ENCODE measurements at regions not wholly inside any gene's neighbourhood (a gene's known extent, or its start where the extent isn't known, plus 50 kb on each side); places are given as distances from the start of the nearest gene placed in this dataset.
"Not testable (repeated sequence)": the region's sequence is repeated elsewhere in the genome, so short reads cannot be mapped to it uniquely, and the experiment has no call there.

DNA sequence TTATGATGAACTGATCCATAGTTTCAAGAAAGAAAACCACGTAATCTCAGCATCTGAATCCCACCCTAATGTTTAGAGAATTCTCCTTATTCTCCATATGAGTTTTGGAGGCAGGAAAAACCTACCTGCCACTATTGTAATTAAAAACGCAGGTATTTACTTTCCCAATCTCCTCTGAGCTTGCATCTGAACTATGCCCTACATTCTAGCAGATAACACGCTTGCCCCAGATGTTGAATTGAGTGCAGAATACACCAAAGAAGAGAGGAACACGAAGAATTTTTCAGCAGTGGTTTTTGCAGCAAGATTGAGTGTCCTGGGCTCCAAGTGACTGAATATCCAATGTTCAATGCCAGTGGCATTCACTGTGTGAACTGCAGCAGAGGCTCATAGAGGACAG lies 182.4 kb downstream of the COX18 start:
- DNase-seq (ENCODE audit: low read depth in 4 of 4, low spot score in 3 of 4), result no peak

DNA sequence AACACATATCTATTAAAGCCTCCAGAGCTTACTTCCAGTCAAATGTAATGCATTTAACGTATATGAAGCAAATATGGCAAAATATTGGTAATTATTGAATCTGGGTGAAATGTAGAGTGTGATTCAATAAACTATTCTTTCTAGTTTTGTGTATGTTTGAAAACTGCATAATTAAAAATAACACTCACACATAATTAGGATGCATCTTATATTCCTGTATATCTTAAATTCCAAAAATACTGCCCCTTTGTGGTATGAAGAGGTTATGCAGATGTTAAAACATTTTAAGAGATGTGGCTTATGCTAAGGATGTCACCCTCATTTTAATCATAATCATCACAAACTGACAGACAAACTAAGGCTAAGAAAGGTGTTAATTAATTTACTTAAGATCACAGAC lies 182.9 kb downstream of the COX18 start:
- no peak for DNase-seq (ENCODE audit: low read depth in 4 of 4, low spot score in 3 of 4)

DNA sequence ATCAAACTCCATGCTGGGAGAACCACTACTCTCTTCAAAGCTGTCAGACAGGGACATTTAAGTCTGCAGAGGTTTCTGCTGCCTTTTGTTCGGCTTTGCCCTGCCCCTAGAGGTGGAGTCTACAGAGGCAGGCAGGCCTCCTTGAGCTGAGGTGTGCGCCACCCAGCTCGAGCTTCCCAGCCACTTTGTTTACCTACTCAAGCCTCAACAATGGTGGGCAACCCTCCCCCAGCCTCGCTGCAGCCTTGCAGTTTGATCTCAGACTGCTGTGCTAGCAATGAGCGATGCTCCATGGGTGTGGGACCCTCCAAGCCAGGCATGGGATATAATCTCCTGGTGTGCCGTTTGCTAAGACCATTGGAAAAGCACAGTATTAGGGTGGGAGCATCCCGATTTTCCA lies 185.3 kb downstream of the COX18 start:
- DNase-seq (ENCODE audit: low read depth in 4 of 4, low spot score in 3 of 4), result not testable (repeated sequence)

DNA sequence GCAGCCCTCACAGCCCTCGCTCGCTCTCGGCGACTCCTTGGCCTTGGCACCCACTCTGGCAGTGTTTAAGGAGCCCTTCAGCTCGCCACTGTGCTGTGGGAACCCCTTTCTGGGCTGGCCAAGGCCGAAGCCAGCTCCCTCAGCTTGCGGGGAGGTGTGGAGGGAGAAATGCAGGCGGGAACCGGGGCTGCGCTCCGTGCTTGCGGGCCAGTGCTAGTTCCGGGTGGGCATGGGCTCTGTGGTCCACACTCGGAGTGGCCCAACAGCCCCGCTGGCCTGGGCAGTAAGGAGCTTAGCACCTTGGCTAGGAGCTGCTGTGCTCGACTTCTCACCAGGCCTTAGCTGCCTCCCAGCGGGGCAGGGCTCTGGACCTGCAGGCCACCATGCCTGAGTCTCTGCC lies 192.6 kb downstream of the COX18 start:
- no peak for DNase-seq (ENCODE audit: low read depth in 4 of 4, low spot score in 3 of 4)

DNA sequence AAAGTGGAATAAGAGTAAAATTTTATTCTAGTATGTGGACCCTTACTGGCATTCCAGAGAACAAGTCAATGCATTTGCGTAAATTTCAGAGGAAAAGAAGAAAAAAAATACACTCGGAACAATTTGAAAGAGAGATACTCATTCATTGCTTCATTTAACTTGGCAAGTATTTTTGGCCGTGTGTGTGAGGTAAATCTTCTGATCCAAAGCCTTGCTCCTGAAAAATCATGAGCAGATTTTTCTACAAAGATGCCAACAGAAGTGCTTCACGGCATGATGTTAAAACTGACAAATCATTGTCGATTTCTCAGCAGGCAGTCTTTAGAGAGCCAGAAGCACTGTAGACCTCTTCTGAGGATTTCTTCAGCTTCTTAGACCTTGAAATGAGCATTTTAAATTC lies 194.0 kb downstream of the COX18 start:
- no peak for DNase-seq (ENCODE audit: low read depth in 4 of 4, low spot score in 3 of 4)

DNA sequence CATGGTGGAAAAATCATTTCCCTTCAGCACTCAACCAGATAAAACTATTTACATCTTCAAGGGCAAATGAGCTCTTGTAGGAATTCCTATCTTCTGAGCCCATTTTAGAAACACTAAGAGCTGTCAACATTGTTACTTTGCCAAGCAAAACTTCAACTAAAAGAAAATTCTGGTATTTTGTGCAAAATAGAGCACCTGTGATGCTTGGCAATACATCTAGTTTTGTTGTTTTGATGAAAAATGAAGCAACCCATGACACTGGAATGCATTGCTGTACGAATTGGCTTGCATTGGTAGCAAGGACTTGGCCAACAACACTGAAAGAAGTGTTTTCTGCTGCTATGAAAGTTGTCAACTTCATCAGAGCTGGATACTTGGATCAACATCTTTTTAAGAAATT lies 194.4 kb downstream of the COX18 start:
- DNase-seq (ENCODE audit: low read depth in 4 of 4, low spot score in 3 of 4), result no peak

DNA sequence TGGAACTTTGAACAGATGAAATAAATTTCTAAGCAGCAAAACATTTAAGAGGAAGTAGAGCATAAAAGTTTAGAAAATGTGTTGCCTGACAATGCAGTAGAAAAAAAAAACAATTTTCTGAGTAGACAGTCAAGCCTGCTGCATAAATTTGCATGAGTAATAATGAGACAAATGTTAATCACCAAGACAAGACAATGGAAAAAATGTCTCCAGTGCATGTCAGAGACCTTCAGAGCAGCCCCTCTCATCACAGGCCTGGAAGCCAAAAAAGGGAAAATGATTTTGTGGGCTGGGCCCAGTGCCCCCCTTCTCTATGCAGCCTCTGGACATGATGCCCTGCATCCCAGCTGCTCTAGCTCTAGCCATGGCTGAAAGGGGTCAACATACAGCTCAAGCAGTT lies 204.6 kb downstream of the COX18 start:
- DNase-seq (ENCODE audit: low read depth in 4 of 4, low spot score in 3 of 4), result no peak

DNA sequence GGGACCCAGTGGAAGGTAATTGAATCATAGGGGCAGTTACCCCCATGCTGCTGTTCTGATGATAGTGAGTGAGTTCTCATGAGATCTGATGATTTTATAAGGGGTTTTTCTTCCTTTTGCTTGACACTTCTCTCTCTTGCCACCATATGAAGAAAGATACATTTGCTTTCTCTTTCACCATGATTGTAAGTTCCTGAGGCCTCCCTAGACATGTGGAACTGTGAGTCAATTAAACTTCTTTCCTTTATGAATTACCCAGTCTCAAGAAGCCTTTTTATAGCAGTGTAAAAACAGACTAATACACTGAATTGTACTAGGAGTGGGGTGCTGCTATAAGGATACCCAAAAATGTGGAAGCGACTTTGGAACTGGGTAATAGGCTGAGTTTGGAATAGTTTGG lies 205.2 kb downstream of the COX18 start:
- not testable (repeated sequence) for DNase-seq (ENCODE audit: low read depth in 4 of 4, low spot score in 3 of 4)

DNA sequence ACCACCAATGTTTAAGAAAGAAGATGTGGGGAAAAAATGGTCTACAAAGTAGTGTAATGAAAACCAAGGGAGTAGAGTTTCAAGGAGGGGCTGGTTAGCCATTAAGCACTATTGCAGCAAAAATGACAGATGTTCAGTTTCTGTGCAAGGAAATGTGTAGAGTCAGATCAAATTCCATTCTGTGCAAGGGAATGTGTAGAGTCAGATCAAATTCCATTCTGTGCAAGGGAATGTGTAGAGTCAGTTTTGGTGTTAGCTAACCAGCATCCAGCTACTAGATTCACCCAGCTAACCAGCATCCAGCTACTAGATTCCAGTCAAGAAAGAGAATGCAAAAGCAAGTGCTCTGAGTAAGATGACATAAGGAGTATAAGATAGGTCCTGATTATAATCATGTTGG lies 208.8 kb downstream of the COX18 start:
- no peak for DNase-seq (ENCODE audit: low read depth in 4 of 4, low spot score in 3 of 4)

DNA sequence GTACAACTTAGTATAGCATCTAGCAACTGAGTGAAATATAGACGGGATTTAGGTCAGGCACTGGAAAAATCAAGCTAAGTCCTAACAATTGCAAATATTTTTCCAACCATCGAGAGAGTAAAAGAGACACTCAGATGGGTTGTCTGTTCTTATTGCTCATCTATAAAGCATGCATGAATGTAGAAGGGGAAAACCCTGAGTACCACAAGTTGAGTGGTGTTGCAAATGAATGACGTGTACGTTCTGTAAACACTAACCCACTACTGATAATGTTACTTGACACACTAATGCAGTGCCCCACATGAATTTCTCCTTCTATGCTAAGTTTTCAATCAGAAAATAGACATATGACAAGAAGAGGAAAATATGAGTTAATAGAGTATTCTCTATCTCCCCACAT lies 211.2 kb downstream of the COX18 start:
- DNase-seq (ENCODE audit: low read depth in 4 of 4, low spot score in 3 of 4), result no peak

DNA sequence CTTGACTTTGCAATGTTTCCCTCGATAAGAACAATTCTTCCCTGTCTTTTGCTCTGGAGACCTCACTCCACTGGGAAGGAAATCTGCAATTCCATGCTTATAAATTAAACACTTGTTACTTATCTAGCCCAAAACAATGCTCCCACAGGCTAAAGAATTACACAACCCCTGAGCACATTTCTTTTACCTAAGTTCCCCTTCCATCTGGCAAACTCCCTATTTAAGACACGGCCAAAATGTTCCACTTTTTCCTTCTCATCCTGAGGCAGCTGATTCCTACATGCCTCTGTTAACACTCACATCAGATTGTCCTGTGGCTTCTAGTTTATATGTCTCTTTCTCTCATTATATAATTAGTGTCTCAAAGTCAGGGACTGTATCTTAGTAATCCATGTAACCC lies 211.7 kb downstream of the COX18 start:
- no peak for DNase-seq (ENCODE audit: low read depth in 4 of 4, low spot score in 3 of 4)

DNA sequence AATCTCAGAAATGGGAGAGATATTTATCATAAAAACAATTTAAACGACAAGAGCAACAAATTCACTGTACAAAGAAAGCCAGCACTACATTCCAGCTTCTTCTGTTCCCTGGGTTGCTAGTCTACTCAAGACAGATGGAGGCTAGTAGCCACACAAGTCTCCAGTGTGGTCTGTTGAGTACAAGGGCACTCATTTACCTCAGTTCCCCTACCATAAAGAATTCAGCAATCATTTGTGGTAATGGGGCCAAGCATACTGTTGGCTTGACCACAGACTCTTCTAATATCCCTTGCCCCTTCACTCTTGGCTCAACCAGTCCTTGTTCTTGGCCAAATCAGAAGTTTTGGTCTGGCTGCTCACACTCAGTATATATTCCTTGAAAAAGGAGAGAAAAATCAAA lies 212.3 kb downstream of the COX18 start:
- DNase-seq (ENCODE audit: low read depth in 4 of 4, low spot score in 3 of 4), result no peak

DNA sequence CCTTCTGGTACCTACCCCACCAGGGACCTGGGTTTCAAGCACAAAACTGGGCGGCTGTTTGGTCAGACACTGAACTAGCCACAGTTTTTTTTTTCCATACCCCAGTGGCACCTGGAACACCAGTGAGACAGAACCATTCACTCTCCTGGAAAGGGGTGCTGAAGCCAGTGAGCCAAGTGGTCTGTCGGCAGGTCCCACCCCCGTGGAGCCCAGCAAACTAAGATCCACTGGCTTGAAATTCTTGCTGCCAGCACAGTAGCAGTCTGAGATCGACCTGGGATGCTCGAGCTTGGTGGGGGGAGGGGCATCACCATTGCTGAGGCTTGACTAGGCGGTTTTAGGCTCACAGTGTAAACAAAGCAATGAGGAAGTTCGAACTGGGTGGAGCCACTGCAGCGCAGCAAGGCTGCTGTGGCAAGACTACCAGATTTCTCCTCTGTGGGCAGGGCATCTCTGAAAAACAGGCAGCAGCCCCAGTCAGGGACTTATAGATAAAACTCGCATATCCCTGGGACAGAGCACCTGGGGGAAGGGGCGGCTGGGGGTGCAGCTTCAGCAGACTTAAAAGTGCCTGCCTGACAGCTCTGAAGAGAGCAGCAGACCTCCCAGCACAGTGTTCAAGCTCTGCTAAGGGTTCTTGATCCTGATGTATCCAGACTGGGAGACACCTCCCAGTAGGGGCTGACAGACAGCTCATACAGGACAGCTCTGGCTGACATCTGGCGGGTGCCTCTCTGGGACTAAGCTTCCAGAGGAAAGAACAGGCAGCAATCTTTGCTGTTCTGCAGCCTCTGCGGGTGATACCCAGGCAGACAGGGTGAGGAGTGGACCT lies 223.0 kb downstream of the COX18 start:
- DNase-seq (ENCODE audit: low read depth in 4 of 4, low spot score in 3 of 4), result no peak

DNA sequence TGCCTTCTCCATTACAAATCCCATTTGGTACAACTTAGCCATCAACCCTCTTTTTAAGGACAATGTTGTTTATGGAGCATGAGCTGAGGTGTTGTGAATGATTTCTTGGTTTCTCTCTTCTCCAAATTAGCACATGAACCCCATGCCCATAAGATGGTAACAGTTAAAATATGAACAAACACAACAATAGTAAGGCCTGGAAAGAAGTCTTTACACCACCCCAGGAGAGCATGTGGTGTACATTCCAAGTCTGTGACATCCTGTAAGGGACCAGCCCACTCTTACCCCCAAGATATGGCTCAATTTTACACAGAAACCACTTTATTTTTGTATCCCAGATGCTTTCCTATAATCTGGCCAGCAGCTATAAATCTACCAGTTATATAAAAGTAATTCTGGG lies 226.1 kb downstream of the COX18 start:
- no peak for DNase-seq (ENCODE audit: low read depth in 4 of 4, low spot score in 3 of 4)

DNA sequence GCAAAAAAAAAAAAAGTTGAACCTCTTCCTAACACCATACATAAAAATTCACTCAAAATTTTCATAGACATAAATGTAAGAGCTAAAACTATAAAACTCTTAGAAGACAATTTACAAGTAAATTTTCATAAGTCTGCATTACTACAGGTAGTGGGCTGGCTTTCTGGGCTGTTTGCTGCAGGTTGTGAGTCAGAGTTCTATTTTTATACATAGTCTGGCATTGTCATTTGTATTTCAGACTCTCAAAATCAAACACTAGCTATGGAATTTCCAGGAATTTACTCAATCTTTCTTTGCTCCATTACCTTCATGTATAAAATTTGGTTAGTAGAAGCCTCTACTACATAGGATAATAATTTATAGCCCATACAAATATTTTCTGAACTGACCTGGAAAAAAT lies 227.2 kb downstream of the COX18 start:
- no peak for DNase-seq (ENCODE audit: low read depth in 4 of 4, low spot score in 3 of 4)

DNA sequence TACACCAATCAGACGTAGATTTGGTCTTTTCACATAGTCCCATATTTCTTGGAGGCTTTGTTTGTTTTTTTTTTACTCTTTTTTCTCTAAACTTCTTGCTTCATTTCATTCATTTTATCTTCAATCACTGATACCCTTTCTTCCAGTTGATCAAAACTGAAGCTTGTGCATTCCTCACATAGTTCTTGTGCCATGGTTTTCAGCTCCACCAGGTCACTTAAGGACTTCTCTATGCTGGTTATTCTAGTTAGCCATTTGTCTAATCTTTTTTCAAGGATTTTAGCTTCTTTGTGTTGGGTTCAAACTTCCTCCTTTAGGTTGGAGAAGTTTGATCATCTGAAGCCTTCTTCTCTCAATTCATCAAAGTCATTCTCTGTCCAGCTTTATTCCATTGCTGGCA lies 229.3 kb downstream of the COX18 start:
- not testable (repeated sequence) for DNase-seq (ENCODE audit: low read depth in 4 of 4, low spot score in 3 of 4)

DNA sequence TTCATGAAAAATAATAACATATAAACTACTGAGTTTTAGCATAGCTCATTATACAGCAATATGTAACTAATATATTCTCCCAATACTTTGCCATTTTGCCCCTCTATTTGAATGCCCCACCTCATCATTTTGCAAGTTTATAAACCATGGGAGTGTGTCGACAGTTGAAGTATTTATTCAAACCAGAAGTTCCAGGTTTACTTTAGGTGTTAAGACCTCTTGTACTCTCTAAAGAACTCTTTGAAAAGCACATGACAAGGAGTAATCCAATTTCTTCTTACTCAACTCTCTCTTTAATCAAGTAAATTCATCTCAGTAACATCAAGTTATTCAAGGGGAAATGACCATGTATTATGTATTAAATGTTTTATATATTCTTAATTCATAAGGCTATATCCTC lies 240.7 kb downstream of the COX18 start:
- DNase-seq (ENCODE audit: low read depth in 4 of 4, low spot score in 3 of 4), result no peak

DNA sequence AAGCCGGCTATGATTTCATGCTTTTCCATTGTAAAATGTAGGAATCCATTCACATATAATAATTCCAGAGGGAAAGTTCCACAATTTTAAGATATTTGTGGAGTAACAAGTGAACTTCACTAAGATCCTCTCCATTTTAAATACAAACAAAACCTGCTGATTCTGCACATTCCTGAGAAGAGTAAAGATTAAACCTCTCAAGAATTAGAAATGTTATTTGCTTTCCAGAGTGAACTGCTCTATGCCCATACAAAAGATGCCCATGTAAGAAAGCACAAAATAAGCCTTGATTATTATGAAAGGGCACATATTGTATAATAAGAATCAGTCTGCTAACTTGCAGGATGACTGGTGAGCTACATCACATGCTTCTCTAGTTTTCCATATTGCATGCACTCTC lies 241.5 kb downstream of the COX18 start:
- no peak for DNase-seq (ENCODE audit: low read depth in 4 of 4, low spot score in 3 of 4)

DNA sequence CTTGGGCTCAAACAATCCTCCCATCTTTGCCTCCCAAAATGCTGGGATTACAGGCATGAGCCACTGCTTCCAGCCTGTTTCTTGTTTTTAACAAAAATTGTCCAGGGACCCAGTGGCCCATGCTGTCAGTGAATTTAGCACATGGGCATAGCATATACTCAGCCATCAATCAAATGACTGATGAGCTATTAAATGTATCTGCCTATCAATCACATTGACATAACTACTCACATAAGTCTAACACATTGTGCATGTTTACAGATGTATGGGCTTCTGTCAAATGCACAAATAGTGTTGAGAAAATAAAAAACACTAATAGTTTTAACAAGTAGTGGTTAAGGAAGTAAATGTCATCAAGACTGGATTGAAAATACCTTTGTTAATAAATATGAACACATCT lies 249.4 kb downstream of the COX18 start:
- no peak for DNase-seq (ENCODE audit: low read depth in 4 of 4, low spot score in 3 of 4)

DNA sequence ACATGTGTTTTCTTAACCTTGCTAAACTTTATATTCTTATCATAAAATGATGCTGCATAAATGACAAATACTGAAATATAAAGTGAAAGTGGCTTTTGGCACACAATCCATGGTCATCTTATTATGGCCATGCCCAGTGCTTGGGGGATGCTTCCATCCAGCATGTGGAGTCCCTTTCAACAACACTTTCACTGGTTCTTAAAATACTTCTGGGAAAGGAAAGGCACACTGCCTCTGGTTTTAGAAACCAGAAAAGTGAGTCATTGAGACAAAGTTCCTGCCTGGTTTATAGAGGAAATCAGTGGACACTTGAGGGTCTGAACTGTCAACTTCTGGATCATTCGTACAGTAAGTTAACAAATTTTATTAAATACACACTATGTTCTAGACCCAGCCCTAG lies 248.0 kb upstream of the ADAMTS3 start:
- DNase-seq (ENCODE audit: low read depth in 4 of 4, low spot score in 3 of 4), result no peak

DNA sequence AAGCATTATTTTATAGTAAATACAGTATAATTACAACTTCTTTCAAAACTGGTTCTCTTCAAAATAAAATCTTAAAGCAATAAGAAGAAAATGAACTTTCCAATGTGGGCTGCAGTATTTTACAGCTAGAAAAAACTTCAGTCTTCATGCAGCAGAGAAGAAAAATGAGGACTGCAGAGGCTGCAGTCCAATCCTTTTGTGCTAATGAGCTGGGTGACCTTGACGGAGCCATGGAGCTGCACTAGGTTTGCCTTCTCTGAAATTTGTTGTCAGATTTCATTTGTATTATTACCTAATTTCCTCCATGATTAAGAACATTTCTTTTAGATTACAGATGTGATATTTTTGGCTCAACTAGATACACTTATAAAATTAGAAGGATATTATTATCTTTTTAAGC lies 245.2 kb upstream of the ADAMTS3 start:
- DNase-seq (ENCODE audit: low read depth in 4 of 4, low spot score in 3 of 4), result no peak

DNA sequence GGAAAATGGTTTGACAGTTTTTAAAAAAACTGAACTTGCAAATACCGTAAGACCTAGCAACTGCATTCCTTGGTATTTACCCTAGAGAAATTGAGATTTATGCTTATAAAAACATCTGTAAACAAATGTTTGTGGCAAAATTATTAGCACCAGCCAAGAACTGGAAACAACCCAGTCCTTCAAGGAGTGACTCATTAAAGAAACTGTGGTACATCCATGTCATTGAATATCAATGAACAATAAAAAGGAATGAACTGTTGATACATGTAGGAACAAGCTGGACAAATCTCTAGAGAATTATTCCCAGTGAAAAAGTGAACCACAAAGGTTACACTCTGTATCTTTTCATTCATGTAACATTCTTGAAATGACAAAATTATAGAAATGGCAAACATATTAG lies 240.2 kb upstream of the ADAMTS3 start:
- no peak for DNase-seq (ENCODE audit: low read depth in 4 of 4, low spot score in 3 of 4)

DNA sequence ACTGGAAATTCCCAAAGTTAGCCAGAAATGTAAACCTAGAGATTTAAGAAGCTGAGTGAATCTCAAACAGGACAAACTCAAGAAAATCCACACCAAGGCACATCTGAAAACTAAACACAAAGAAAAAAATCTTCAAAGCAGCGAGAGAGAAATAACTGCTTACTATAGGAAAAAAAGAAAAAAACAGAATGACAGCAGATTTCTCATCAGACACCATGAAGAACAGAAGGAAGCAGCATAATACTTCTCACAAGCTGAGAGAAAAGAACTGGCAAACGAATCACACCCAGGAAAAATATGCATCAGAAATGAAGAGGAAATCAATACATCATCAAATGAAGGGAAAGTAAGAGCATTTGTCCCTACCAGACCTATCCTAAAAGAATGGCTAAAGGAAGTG lies 236.3 kb upstream of the ADAMTS3 start:
- no peak for DNase-seq (ENCODE audit: low read depth in 4 of 4, low spot score in 3 of 4)

Measured in right renal pelvis (tissue), 4 donors.